Endodermal cell (in vitro differentiated cells): ENCODE measurements at regions not wholly inside any gene's neighbourhood (a gene's known extent, or its start where the extent isn't known, plus 50 kb on each side); places are given as distances from the start of the nearest gene placed in this dataset.

ENCODE experiments used
- DNase-seq: peaks from one replicate; pipeline ENCODE4 v3.0.0-alpha.2; 2017
- H3K27ac ChIP-seq: 2 replicates; pipeline ENCODE4 v1.5.1; 2013; ENCODE audit warnings: mild to moderate bottlenecking, low read depth, low read length, moderate library complexity
- H3K27me3 ChIP-seq: 2 replicates; pipeline ENCODE4 v1.6.1; 2013; ENCODE audit warnings: mild to moderate bottlenecking, low read length, moderate library complexity; ENCODE audit not compliant: insufficient read depth, control insufficient read depth, poor library complexity, severe bottlenecking
- H3K36me3 ChIP-seq: 2 replicates; pipeline ENCODE4 v1.7.0; 2013; ENCODE audit warnings: mild to moderate bottlenecking, low read length, moderate library complexity; ENCODE audit not compliant: control insufficient read depth, insufficient read depth
- H3K4me1 ChIP-seq: one replicate; pipeline ENCODE4 v1.7.0; 2013; ENCODE audit warnings: low read length; ENCODE audit not compliant: control insufficient read depth, insufficient read depth
- H3K4me3 ChIP-seq: 2 replicates; pipeline ENCODE4 v1.5.1; 2013; ENCODE audit warnings: mild to moderate bottlenecking, low read length, moderate library complexity
- H3K9ac ChIP-seq: 2 replicates; pipeline ENCODE4 v1.6.1; 2013; ENCODE audit warnings: mild to moderate bottlenecking, low read length, moderate library complexity; ENCODE audit not compliant: poor library complexity, severe bottlenecking; ENCODE audit errors: extremely low read depth
- H3K9me3 ChIP-seq: 2 replicates; pipeline ENCODE4 v1.6.1; 2013; ENCODE audit warnings: mild to moderate bottlenecking, low read length, moderate library complexity; ENCODE audit not compliant: control insufficient read depth
- H3K27ac Mint-ChIP-seq: 2 replicates; pipeline ENCODE4 v1.8.0; 2020; ENCODE audit warnings: mixed read lengths
- H3K27me3 Mint-ChIP-seq: 2 replicates; pipeline ENCODE4 v1.8.0; 2021; ENCODE audit warnings: mild to moderate bottlenecking, mixed read lengths; ENCODE audit not compliant: insufficient read depth
- H3K36me3 Mint-ChIP-seq: 2 replicates; pipeline ENCODE4 v1.8.0; 2020; ENCODE audit warnings: low read depth, mixed read lengths
- H3K4me1 Mint-ChIP-seq: 2 replicates; pipeline ENCODE4 v1.8.0; 2020; ENCODE audit warnings: mixed read lengths
- H3K4me3 Mint-ChIP-seq: 2 replicates; pipeline ENCODE4 v1.8.0; 2020; ENCODE audit warnings: mild to moderate bottlenecking, moderate library complexity, mixed read lengths
- H3K9me3 Mint-ChIP-seq: 2 replicates; pipeline ENCODE4 v1.8.0; 2020; ENCODE audit warnings: mild to moderate bottlenecking, mixed read lengths
- CTCF ChIP-seq: fragments of 200-600 bp; sonication (generic); conservative IDR thresholded peaks from 2 replicates; pipeline ENCODE4 v1.5.0; 2021; ENCODE audit warnings: antibody characterized with exemption, mild to moderate bottlenecking
- WGBS, 2 experiments: methylation state at CpG; one replicate each; pipeline versions ENCODE4 v1.1.5 to v1.1.7; 2013; ENCODE audit warnings: missing lambda C conversion rate in 2 of 2, mixed read lengths in 1 of 2; ENCODE audit not compliant: insufficient coverage in 1 of 2, insufficient read length in 1 of 2; 5-methylcytosine and 5-hydroxymethylcytosine counted together

- Histone ChIP-seq H3K9me3 (peaks cover 4% of the 10 kb centered on the region), H3K9ac (no peak overlapping the region), H3K4me3 (no peak overlapping the region), H3K27me3 (no peaks in the 10 kb centered on the region), H3K4me1 (no peaks in the 10 kb centered on the region), H3K27ac (no peak overlapping the region), H3K36me3 (peaks cover 46% of the 10 kb centered on the region)
- Mint-ChIP-seq H3K9me3 (no peaks in the 10 kb centered on the region), H3K27ac (no peak overlapping the region), H3K4me1 (peaks cover 5% of the 10 kb centered on the region), H3K27me3 (no peaks in the 10 kb centered on the region), H3K36me3 (peaks cover 33% of the 10 kb centered on the region), H3K4me3 (no peak overlapping the region)
- 86 to 96% methylated on average over 1 to 2 of the region's 2 CpGs for WGBS, 2 experiments
- no peak for TF ChIP-seq CTCF
- DNase-seq, result no peak
These were observed 250.5 kb downstream of the UTRN start for GRCh38 chr6:144535630-144536029.

GRCh38 chr6:144536079-144536478, 250.9 kb downstream of the UTRN start:
- H3K4me3 Mint-ChIP-seq, result no peak overlapping the region

GRCh38 chr6:144543006-144543871, 258.1 kb downstream of the UTRN start:
- H3K9ac ChIP-seq, result no peak overlapping the region
- H3K4me1 ChIP-seq, result peaks cover 6% of the 10 kb centered on the region
- H3K36me3 Mint-ChIP-seq, result peaks cover 31% of the 10 kb centered on the region
- no peak overlapping the region for H3K4me3 Mint-ChIP-seq
- no peaks in the 10 kb centered on the region for H3K9me3 Mint-ChIP-seq
- no peaks in the 10 kb centered on the region for H3K27me3 ChIP-seq
- no peak for TF ChIP-seq CTCF
- no peaks in the 10 kb centered on the region for H3K9me3 ChIP-seq
- no peak overlapping the region for H3K27ac ChIP-seq
- peaks cover 59% of the 10 kb centered on the region for H3K36me3 ChIP-seq
- peak; percentile 45 for DNase-seq
- peak overlapping the region; percentile 50 for H3K27ac Mint-ChIP-seq
- no peaks in the 10 kb centered on the region for H3K27me3 Mint-ChIP-seq
- WGBS, 2 experiments, result 94 to 97% methylated on average over 5 to 8 of the region's 8 CpGs
- H3K4me1 Mint-ChIP-seq, result peaks cover 15% of the 10 kb centered on the region
- H3K4me3 ChIP-seq, result no peak overlapping the region

More at GRCh38 chr6:144536079-144536478, 250.9 kb downstream of the UTRN start:
- Mint-ChIP-seq H3K27ac (no peak overlapping the region), H3K9me3 (no peaks in the 10 kb centered on the region), H3K27me3 (no peaks in the 10 kb centered on the region), H3K4me1 (peaks cover under 1% of the 10 kb centered on the region), H3K36me3 (peaks cover 29% of the 10 kb centered on the region)
- H3K9ac ChIP-seq, result no peak overlapping the region
- no peaks in the 10 kb centered on the region for H3K4me1 ChIP-seq
- H3K36me3 ChIP-seq, result peaks cover 46% of the 10 kb centered on the region
- no peak for TF ChIP-seq CTCF
- H3K4me3 ChIP-seq, result no peak overlapping the region
- no peak for DNase-seq
- 95 to 100% methylated on average over 1 of the region's 1 CpG for WGBS, 2 experiments
- no peaks in the 10 kb centered on the region for H3K27me3 ChIP-seq
- peaks cover 4% of the 10 kb centered on the region for H3K9me3 ChIP-seq
- H3K27ac ChIP-seq, result no peak overlapping the region
